Osteocyte (in vitro differentiated cells): ENCODE measurements at regions not wholly inside any gene's neighbourhood (a gene's known extent, or its start where the extent isn't known, plus 50 kb on each side); places are given as distances from the start of the nearest gene placed in this dataset.
"Not testable (repeated sequence)": the region's sequence is repeated elsewhere in the genome, so short reads cannot be mapped to it uniquely, and the experiment has no call there.

Experiments
- DNase-seq: peaks from one replicate; pipeline ENCODE4 v3.0.0; 2021; ENCODE audit warnings: mixed read lengths; ENCODE audit not compliant: unreplicated experiment; ENCODE audit errors: extremely low spot score
- H3K27ac Mint-ChIP-seq: one replicate; pipeline ENCODE4 v1.8.0; 2021; ENCODE audit warnings: mild to moderate bottlenecking, mixed read lengths; ENCODE audit not compliant: unreplicated experiment
- H3K27me3 Mint-ChIP-seq: one replicate; pipeline ENCODE4 v1.8.0; 2021; ENCODE audit warnings: mixed read lengths; ENCODE audit not compliant: unreplicated experiment
- H3K36me3 Mint-ChIP-seq: one replicate; pipeline ENCODE4 v1.8.0; 2021; ENCODE audit warnings: mixed read lengths; ENCODE audit not compliant: unreplicated experiment
- H3K4me1 Mint-ChIP-seq: one replicate; pipeline ENCODE4 v1.8.0; 2021; ENCODE audit warnings: mixed read lengths; ENCODE audit not compliant: unreplicated experiment
- H3K4me3 Mint-ChIP-seq: one replicate; pipeline ENCODE4 v1.8.0; 2021; ENCODE audit warnings: mild to moderate bottlenecking, moderate library complexity, mixed read lengths; ENCODE audit not compliant: unreplicated experiment
- H3K9me3 Mint-ChIP-seq: one replicate; pipeline ENCODE4 v1.8.0; 2021; ENCODE audit warnings: mixed read lengths; ENCODE audit not compliant: unreplicated experiment
- TF ChIP-seq, protein P1 (sequence below): fragments of 200-600 bp; sonication (generic); IDR thresholded peaks from 2 replicates; pipeline ENCODE4 v1.5.0; 2021; ENCODE audit warnings: antibody characterized with exemption, mild to moderate bottlenecking, moderate library complexity

DNA sequence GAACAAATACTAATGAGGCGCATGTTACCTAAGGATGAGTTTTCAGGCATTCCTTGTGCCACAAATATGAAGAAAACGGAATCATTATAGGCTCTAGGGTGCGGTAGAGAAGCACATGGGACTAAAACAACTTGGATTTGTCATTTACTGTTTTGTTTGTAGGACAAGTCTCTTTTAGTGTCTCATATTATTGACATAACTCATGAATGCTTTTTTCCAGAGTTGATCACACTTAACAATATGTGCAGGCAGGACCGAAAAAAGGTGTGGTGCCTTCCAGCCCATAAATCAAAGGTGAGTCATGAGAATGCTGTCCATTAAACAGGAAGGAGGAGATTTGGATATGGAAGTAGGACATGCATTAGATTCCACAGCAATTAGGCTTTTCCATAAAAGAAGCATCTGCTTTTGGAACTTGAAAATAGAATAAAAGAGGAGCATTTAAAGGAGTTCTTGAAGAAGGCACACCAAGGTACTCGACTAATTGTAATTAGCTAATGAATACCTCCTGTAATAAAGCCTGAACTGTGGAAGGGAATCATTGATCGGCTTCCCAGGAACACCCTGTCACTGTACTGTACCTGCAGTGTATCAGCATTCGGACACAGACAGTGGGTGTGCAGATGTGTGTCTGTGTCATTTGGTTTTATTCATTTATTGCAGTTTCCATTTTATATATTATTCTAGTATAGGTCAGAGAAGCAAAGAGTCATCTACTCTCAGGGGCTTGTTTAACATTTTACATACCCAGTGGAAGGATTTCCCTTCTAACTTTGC is 119.7 kb upstream of the KLF14 start:
- peaks cover 30% of the 10 kb centered on the region for H3K36me3 Mint-ChIP-seq
- H3K27ac Mint-ChIP-seq, result peak overlapping the region; percentile 32
- peaks cover 13% of the 10 kb centered on the region for H3K4me1 Mint-ChIP-seq
- TF ChIP-seq, protein P1, sequence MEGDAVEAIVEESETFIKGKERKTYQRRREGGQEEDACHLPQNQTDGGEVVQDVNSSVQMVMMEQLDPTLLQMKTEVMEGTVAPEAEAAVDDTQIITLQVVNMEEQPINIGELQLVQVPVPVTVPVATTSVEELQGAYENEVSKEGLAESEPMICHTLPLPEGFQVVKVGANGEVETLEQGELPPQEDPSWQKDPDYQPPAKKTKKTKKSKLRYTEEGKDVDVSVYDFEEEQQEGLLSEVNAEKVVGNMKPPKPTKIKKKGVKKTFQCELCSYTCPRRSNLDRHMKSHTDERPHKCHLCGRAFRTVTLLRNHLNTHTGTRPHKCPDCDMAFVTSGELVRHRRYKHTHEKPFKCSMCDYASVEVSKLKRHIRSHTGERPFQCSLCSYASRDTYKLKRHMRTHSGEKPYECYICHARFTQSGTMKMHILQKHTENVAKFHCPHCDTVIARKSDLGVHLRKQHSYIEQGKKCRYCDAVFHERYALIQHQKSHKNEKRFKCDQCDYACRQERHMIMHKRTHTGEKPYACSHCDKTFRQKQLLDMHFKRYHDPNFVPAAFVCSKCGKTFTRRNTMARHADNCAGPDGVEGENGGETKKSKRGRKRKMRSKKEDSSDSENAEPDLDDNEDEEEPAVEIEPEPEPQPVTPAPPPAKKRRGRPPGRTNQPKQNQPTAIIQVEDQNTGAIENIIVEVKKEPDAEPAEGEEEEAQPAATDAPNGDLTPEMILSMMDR, result no peak
- H3K9me3 Mint-ChIP-seq, result peaks cover 21% of the 10 kb centered on the region
- no peak for DNase-seq
- H3K4me3 Mint-ChIP-seq, result no peak overlapping the region
- no peaks in the 10 kb centered on the region for H3K27me3 Mint-ChIP-seq

DNA sequence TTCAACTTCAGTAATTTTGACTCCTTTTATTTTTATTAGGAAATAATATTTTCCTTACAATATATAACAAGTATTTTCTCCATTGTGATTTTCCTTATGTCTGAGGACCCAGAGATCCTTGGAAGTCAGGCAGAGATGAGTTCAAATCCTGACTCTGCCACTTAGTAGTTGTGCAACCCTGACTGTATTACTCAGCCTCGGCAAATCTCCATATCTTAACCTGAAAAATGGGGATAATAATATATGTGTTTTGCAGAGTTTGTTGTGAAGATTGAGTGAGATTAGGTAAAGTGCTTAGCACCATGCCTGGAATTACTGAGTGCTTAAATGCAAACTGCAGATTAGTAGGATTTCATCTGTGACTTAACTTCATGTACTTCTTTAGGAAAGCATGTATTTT is 120.5 kb upstream of the KLF14 start:
- no peak overlapping the region for H3K4me3 Mint-ChIP-seq
- H3K36me3 Mint-ChIP-seq, result peaks cover 38% of the 10 kb centered on the region
- no peak for DNase-seq
- H3K4me1 Mint-ChIP-seq, result peaks cover 13% of the 10 kb centered on the region
- peaks cover 29% of the 10 kb centered on the region for H3K9me3 Mint-ChIP-seq
- H3K27ac Mint-ChIP-seq, result no peak overlapping the region
- no peaks in the 10 kb centered on the region for H3K27me3 Mint-ChIP-seq
- TF ChIP-seq, protein P1, result no peak

DNA sequence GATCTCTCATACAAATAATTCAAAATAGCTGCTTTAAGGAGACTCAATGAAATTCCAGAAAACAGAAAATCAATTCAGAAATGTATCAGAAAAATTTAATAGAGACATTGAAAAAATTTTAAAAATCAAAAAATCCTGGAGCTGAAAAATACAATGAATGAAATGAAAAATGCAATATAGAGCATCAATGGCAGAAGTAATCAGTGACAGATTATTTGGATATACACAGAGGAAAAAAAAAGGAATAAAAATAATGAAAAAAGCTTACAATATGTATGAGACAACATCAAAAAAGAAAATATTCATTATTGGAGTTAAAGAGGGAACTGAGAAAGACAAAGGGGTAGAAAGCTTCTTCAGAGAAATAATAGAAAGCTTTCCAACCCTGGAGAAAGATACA is 122.9 kb upstream of the KLF14 start:
- H3K4me1 Mint-ChIP-seq, result peaks cover 13% of the 10 kb centered on the region
- H3K9me3 Mint-ChIP-seq, result peaks cover 38% of the 10 kb centered on the region
- no peak overlapping the region for H3K4me3 Mint-ChIP-seq
- H3K27me3 Mint-ChIP-seq, result no peaks in the 10 kb centered on the region
- H3K27ac Mint-ChIP-seq, result no peak overlapping the region
- TF ChIP-seq, protein P1, result no peak
- peaks cover 60% of the 10 kb centered on the region for H3K36me3 Mint-ChIP-seq
- no peak for DNase-seq

DNA sequence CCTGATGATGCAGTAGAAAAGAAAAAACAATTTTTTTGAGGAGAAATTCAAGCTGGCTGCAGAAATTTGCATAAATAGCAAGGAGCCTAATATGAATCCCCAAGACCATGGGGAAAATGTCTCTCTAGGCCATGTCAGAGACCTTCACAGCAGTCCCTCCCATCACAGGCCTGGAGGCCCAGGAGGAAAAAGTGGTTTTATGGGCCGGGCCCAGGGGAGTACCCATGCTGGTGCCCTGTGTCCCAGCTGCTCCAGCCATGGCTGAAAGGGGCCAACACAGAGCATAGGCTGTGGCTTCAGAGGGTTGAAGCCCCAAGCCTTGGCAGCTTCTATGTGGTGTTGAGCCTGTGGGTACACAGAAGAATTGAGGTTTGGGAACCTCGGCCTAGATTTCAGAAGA is 126.8 kb upstream of the KLF14 start:
- not testable (repeated sequence) for H3K4me3 Mint-ChIP-seq
- H3K36me3 Mint-ChIP-seq, result peaks cover 77% of the 10 kb centered on the region

DNA sequence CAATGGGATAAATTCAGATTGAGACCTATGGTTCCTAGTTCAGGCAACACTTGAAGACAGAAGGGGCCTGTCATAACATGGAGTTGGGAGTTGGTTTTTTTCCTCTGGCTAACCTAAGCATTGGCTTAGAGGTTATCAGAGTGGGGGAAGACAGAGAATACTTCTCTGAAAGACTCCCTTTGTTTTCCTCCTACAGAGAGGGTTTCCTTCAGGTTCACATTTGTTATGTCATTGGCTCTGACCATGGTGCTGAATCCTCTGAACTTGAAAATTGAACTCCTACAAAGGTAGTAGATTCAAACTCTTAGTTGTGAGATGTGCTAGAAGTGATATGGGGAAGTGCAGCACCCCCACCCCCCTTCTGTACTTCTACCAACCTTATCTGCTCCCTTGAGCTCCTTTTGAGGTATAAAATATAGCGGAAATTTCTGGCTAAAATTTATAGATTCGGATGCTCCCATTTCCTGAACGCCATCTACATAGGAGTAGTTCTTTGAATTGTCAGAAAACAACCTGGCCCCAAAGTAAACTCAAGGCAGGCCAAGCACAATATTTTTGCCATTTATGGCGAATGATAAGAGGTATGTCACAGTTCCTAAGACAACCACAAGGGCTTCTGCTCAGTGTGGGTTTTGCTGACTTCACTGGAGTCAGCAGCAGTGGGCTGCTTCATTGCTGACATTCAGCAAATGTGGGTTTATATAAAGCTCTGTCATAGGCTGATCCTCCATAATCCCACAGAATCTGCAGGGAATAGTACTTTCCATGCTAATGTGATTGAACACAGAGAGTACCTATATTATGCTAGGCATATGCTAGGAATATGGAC is 131.6 kb upstream of the KLF14 start:
- peaks cover 49% of the 10 kb centered on the region for H3K36me3 Mint-ChIP-seq
- no peak overlapping the region for H3K4me3 Mint-ChIP-seq
- no peak overlapping the region for H3K27ac Mint-ChIP-seq
- H3K27me3 Mint-ChIP-seq, result no peaks in the 10 kb centered on the region
- no peaks in the 10 kb centered on the region for H3K4me1 Mint-ChIP-seq
- no peak for DNase-seq
- peaks cover 7% of the 10 kb centered on the region for H3K9me3 Mint-ChIP-seq
- TF ChIP-seq, protein P1, result no peak

More for the DNA sequence above, 126.8 kb upstream of the KLF14 start:
- H3K9me3 Mint-ChIP-seq, result peaks cover 44% of the 10 kb centered on the region
- H3K27ac Mint-ChIP-seq, DNase-seq, H3K27me3 Mint-ChIP-seq, H3K4me1 Mint-ChIP-seq: not testable (repeated sequence)
